Stimulated activated CD4-positive, alpha-beta T cell treated with anti-CD3 and anti-CD28 coated beads, Interleukin-15, amount 100 ng/mL, for 1 hour (primary cell): ENCODE measurements at regions not wholly inside any gene's neighbourhood (a gene's known extent, or its start where the extent isn't known, plus 50 kb on each side); places are given as distances from the start of the nearest gene placed in this dataset.
"Not testable (repeated sequence)": the region's sequence is repeated elsewhere in the genome, so short reads cannot be mapped to it uniquely, and the experiment has no call there.

ENCODE experiments used
- DNase-seq, 2 donors: peaks; one replicate each; pipeline ENCODE4 v3.0.0-alpha.2; 2020; ENCODE audit warnings: low read depth in 1 of 2, low spot score in 1 of 2

- DNase-seq: no peak
These were observed 336.9 kb upstream of the NFIA start for GRCh38 chr1:60745484-60745883.

GRCh38 chr1:60742339-60742738 lies 340.0 kb upstream of the NFIA start:
- no peak for DNase-seq

- no peak for DNase-seq
These were observed 342.2 kb upstream of the NFIA start for GRCh38 chr1:60740154-60740553.

- no peak for DNase-seq
These were observed 342.6 kb upstream of the NFIA start for GRCh38 chr1:60739729-60740128.

GRCh38 chr1:60732977-60733401 lies 349.4 kb upstream of the NFIA start:
- no peak for DNase-seq

- DNase-seq: no peak
These were observed 351.0 kb upstream of the NFIA start for GRCh38 chr1:60731321-60731720.

GRCh38 chr1:60727552-60727951 lies 354.8 kb upstream of the NFIA start:
- DNase-seq: no peak

- no peak for DNase-seq
These were observed 365.9 kb upstream of the NFIA start for GRCh38 chr1:60716472-60716871.

GRCh38 chr1:60715970-60716369 lies 366.4 kb upstream of the NFIA start:
- no peak for DNase-seq

GRCh38 chr1:60709426-60709825 lies 372.9 kb upstream of the NFIA start:
- DNase-seq: no peak

GRCh38 chr1:60705026-60705425 lies 377.3 kb upstream of the NFIA start:
- DNase-seq: no peak

- DNase-seq: no peak
These were observed 379.2 kb upstream of the NFIA start for GRCh38 chr1:60703155-60703554.

- no peak for DNase-seq
These were observed 383.0 kb upstream of the NFIA start for GRCh38 chr1:60699325-60699724.

- no peak for DNase-seq
These were observed 385.0 kb upstream of the NFIA start for GRCh38 chr1:60697204-60697994.

GRCh38 chr1:60696512-60696911 lies 385.8 kb upstream of the NFIA start:
- no peak for DNase-seq

GRCh38 chr1:60695716-60696171 lies 386.6 kb upstream of the NFIA start:
- DNase-seq: no peak

GRCh38 chr1:60694980-60695379 lies 387.4 kb upstream of the NFIA start:
- no peak for DNase-seq

GRCh38 chr1:60692031-60692430 lies 390.3 kb upstream of the NFIA start:
- no peak for DNase-seq

- DNase-seq: not testable (repeated sequence)
These were observed 394.1 kb upstream of the NFIA start for GRCh38 chr1:60688221-60688620.

- no peak for DNase-seq
These were observed 401.1 kb upstream of the NFIA start for GRCh38 chr1:60681095-60681860.

GRCh38 chr1:60679524-60680375 lies 402.6 kb upstream of the NFIA start:
- DNase-seq: no peak
